ENCODE measurements at regions not wholly inside any gene's neighbourhood (a gene's known extent, or its start where the extent isn't known, plus 50 kb on each side); places are given as distances from the start of the nearest gene placed in this dataset.
"Not testable (repeated sequence)": the region's sequence is repeated elsewhere in the genome, so short reads cannot be mapped to it uniquely, and the experiment has no call there.

DNA sequence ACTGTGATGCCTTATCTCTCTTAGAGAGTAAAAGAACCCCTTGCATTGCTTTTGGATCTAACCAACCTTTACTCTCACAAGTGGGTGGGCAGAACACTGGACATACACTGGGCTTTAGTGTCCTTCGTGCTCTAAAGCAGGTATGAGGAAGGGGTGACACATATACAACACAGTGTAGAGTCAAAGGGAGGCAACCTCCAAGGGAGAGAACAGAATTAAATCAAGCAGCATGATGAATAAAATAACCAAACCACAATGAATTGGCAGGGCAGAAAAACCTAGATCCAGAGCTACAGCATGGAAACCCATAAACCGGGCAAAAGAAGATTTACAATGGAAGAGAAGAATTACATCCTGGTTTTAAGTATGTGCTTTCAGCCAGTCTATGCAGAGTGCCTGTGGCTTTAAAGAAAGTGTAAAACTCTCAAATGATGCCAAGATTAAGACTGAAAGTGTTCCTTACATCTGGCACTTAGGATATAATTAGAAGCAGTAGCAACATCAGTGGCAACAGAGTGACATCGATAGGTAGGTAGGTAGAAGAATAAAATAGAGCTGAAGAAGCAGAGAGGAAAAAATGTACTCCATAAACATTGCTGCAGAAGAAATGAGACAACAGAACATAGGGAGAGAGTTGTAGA is 191.7 kb upstream of the ZC3H15 start:
- peak; percentile 14 for DNase-seq (ENCODE audit: low read depth, low spot score)

DNA sequence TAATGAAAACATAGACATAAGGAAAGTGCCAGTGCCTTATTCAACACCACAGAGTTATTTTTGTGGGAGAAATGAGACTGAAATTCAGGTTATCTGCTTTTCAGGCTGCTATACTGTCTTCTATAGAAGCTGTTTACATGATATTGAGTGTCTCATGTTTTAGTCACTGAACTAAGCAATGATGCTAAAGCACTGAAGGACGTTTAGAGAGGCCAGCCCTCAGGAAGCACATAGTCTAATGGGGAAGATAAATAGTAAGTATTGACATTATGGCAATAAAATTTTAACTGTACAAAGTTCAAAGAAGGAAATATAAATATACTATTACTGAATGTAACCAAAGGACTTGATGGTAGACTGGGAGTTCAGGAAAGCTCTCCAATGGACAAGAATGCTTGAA is 186.4 kb upstream of the ZC3H15 start:
- no peak for DNase-seq (ENCODE audit: low read depth, low spot score)

DNA sequence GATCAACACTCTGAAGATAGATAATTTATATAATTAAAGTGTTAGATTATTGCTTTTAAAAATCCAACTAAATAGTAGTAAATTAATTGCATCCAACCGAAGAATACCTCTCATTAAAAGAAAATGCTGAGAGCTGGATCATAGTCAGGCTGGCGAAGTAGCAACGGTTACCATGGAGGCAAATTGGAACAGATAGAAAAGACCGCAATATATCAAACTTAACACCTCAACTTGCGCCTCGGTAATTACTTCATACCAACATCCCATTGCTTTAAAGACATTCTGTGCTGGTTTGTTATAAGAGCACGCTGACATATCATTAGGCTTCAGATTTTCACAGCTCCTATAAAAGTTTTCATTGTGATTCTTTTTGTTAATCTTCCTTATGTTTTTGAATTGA is 183.8 kb upstream of the ZC3H15 start:
- DNase-seq (ENCODE audit: low read depth, low spot score): no peak

DNA sequence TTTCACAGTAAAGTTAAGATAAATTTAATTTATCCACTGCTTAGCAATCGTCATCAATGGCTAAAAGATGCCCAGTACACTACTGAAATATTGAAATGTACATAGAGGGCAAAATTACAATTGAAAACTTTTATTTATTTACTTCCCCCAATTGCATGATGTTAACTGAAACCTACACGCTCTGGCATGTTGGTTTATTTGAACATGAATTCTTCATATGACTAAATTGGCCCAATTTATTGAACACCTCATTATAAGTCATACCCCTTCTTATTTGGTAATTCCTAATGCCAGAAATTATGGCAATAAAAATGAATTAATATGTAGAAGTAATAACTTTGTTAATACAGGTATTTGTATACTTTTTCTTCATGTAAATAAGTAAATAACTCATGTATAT is 183.0 kb upstream of the ZC3H15 start:
- no peak for DNase-seq (ENCODE audit: low read depth, low spot score)

DNA sequence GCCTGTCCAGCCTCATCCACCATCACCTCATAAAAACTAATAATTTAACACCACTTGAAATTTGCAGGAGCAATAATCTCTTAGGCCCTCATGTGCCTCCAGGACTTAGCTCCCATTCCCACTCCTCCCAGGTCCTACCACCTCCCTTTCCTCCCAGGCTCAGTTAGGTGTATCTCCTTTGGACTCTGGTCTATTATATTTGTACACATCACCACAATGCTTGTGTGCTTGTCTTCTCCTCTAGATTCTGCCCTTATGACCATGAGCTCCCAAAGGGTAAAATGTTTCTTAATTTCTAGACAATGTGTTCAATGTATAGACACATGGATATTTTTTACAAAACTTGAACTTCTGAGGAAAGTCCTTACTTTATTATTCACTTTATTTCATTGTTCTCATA is 182.0 kb upstream of the ZC3H15 start:
- DNase-seq (ENCODE audit: low read depth, low spot score): no peak

DNA sequence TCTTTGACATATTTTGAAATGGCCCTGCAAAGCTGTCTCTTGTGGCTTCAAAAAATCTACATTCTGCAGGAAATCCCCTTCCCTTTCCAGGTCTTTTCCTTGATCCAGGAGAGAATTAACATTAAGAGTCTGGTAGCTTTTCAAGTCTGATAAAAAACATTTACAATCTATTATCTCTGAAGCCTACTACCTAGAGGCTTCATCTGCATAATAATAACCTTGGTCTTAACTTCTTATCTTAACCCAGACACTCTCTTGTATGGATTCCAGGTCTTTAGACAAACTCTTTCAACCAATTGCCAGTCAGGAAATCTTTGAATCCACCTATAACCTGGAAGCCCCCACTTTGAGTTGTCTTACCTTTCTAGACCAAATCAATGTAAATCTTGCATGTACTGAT is 179.3 kb upstream of the ZC3H15 start:
- no peak for DNase-seq (ENCODE audit: low read depth, low spot score)

DNA sequence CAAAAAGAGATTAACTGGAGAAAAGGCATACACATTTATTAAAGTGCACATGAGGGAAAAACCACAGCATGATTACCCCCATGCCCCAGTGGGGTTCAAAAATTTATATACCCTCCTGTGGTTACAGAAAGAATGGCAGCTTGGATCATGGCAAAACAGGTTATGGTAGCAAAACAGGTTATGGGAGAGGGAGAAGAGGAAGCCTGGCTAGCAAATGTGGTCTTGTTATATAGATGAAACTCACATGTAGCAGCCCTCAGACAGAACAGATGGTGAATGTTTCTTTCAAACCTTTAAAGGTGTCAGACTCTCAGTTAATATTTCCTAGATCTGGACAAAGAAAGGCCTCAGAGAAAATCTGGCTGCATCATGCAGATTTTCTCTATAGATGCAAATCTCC is 178.2 kb upstream of the ZC3H15 start:
- no peak for DNase-seq (ENCODE audit: low read depth, low spot score)

DNA sequence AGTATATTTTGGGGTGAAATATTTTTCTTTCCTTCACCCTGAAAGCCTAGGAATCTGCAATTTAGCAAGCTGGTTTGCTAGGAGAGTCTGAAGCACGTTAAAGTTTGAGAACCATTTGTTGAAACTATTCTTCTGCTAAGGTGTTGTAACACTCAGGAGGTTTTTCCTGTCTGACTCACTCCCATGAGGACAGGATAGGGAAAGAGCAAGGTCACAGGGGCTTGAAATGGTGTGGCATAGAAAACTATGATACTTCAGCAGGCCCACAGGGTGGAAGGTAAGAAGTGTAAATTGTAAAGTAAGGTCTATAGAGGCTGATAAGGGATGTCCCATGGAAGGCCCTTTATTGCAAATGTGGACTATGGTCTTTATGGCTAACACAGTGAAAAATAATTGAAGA is 177.7 kb upstream of the ZC3H15 start:
- DNase-seq (ENCODE audit: low read depth, low spot score): peak; percentile 5

DNA sequence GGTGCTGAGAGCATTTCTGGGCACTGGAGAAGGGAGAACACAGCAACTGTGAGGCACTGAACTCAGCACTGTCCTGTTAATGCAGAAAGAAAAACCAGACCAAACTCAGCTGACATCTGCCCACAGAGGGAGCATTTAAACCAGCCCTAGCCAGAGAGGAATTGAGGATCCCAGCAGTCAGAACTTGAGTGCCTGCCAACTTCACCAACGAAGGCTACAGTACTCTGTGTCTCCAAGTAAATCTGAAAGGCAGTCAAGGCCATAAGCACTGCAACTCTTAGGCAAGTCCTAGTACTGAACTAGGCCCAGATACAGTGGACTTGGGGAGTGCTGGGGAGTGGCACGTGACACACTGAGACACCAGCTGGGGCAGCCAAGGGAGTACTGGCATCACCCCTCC is 176.2 kb upstream of the ZC3H15 start:
- DNase-seq (ENCODE audit: low read depth, low spot score): peak; percentile 60

DNA sequence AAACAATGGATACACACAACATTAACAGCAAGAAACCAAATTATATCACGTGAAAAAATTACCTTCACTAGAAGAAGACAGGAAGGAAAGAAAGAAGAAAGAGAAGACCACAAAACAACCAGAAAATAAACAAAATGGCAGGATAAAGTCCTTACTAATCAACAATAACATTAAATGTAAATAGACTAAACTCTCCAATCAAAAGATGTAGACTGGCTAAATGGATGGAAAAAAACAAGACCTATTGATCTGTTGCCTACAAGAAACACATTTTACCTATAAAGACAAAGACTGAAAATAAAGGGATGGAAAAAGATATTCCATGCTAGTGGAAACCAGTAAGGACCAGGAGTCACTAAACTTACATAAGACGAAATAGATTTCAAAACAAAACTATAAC is 167.0 kb upstream of the ZC3H15 start:
- DNase-seq (ENCODE audit: low read depth, low spot score): no peak

DNA sequence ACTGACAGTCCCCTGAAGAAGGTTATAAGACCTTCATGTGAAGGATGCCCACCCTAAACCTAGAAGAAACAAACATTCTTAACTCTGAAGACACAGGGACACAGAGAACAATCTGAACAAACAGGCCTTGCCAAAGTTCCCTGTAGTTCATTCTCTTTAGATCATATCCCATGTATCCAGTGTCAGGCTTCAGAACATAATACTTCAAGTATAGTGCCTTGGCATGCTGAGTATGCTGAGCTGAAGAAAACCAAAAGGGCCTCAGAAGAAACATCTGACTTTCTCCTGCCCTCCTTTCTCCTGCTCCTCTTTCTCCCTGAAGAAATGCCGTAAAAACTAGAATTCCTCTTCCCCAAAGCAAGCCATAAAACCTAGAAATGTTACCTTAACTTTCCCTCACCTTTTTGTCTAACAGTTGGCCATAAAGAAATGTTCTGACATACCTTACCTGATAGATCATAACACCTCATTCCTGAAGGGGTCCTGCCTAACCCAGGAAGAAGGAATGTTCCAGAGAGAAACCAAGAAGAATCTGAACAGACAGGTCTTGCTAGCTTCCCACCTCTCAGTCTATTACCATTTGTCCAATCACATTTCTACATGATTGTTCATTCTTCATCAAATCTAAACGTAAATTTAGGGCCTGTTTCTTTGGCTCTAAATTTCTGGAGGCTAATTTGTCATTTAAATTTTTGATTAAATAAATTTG is 160.1 kb upstream of the ZC3H15 start:
- no peak for DNase-seq (ENCODE audit: low read depth, low spot score)

DNA sequence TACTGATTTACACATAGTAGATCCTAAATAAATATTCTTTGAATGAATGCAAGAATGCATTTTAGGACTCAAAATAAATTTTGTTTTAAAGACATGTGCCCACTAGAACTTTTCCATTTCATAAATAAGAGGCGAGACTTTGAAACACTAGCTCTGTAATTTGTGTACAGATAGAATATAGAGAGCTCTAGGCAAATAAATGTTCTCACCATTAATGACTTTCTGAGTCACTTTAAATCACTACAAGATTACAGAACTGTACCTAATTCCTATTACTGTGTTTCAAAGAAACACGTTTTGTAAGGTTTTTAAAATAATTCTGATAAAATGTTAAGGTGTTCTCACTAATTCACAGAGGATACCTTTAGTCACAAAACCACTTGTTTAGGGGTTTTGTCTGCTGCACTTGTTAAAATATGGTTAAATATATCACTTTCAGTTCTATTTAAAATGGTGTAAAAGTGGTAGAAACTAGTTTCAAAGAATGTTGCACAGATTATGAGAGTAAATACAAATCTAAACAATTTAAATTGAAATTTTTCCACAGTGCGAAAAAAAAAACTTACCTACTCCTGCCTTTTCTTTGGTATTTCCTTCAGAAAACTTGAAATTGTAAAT is 158.7 kb upstream of the ZC3H15 start:
- DNase-seq (ENCODE audit: low read depth, low spot score): no peak

DNA sequence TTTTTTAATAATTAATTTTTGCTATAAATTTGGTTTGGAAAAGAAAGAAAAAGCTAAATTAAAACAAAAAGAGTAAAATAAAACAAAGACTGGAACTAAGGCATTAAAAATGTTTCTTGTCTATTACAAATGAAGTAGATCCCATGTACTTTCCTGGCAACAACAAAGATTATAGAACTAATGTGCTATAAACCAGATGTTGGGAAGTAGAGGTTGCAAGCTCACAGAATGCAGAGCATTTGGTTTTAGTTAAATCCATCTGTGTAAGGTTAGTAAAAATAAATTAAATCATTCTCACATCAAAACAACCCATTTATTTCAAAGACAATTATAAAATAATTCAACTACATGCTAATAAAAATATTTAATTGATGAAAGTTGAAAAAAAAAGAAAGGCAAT is 157.2 kb upstream of the ZC3H15 start:
- DNase-seq (ENCODE audit: low read depth, low spot score): no peak

DNA sequence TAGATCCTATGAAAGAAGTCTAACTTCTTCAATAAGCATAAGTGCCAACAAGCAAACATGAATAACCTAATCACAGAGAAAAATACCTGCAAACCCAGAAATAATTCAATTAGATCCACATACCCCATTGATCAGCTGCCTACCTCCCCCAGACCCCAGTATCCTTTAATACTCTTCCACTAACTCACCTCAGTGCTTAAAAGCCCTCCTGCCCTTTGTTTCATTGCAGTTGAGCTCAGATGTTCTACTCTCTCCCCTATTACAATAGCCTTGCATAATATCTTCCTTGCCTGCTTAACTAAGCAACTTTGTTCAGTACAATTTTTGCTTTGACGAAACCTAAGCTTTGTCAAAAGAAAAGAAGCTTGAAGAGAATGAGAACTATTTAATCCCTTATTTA is 156.0 kb upstream of the ZC3H15 start:
- DNase-seq (ENCODE audit: low read depth, low spot score): no peak

DNA sequence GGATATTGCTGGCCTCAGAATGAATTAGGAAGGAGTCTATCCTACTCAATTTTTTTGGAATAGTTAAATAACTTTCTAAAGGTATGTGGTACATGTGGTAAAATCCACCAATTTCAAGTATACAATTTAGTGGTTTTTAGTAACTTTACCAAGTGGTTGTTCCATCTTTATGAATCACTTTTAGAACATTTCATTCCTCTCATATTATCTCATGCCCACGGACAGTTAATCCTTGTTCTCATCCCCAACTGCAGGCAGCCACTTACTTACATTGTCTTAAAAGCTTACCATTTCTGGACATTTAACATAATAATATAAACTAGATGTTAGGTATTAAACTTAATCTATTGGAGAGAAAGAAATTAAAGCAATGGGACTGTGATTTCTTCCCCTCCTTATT is 146.3 kb upstream of the ZC3H15 start:
- DNase-seq (ENCODE audit: low read depth, low spot score): peak; percentile 17

DNA sequence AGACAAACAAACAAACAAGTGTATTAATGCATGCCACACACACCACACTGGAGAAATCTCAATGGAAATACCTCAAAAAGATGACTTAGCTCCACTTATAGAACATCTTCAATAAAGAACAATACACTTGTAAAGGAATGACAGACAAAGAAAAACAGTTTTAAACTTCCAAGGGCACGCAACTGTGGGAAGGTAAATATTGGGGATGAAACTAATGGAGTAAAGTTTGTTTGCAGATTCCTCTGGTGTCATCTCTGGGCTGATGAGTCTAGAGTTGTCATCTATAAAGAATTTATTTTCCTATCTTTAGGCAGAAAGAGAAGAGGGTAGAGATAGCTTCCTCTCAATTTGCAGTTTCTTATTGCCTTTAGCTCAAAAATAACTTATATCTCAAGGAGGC is 144.0 kb upstream of the ZC3H15 start:
- no peak for DNase-seq (ENCODE audit: low read depth, low spot score)

DNA sequence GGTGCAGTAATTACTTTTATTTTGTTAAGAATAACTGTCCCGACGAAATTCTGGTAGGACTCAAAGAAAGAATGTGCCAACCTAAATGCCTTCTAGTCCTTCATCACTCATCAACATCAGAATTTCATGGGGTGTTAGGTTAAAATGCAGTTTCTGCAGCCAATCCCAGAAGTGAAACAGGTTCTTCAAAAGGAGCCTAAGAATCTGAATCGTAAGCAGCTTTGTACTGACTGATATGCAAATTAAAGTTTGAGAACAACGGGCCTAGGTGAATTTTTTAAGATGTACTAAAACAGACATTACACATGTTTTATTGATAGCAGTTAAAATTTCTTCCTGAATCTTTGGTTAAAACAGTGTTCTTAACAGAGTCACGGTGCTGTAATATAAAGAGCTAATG is 140.3 kb upstream of the ZC3H15 start:
- no peak for DNase-seq (ENCODE audit: low read depth, low spot score)

DNA sequence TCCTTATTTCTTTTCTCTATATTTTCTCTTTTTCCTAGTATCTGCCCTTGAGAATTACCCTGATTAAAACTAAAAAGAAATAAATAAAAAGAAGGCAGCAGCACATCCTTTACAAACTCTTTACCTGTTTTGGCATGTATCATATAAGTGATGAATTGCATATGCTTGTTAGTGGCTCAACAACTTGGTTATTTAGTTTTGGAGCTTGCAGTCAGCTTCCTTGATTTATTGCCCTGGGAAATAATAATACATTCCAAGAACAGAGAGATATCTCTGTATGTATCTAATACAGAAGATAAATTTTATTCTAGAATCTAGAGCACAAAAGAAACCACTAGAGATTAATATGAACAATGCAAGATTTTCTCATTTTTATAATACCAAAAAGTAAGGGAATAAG is 139.8 kb upstream of the ZC3H15 start:
- no peak for DNase-seq (ENCODE audit: low read depth, low spot score)

DNA sequence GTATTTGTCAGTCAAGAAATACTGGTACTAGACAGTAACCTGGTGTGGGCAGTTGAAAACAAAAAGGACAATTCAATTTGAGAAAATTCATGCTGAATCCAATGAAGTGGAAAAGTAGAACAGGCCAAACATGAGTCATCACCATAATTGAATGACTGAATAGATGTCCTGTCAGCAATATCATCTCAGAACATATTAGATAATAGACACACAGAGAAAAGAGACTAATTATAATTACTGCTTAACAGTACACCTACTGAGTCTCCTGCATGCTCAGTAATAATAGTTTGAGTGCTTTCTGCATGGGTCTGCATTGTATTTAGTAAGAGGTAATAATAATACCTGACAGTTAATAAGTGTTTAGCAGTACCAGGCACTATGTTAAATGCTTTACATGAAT is 138.6 kb upstream of the ZC3H15 start:
- DNase-seq (ENCODE audit: low read depth, low spot score): peak; percentile 44

DNA sequence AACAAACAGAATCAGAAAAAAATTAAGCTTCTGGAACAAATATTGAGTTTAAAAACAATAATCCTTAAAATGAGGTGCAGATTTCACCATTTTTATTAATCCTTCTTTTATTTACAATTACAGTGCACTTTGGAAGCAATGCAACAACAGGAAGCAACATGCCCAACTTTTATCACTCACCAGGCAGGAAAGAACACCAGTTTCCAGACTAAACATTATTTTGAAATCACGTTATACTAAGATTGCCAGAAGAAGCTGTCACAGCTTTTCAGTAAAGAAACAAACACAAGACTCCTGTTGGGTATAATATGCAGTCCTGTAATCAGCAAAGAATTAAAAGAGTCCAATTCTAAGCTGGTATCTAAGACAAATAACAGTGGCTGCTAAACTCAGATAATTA is 137.9 kb upstream of the ZC3H15 start:
- DNase-seq (ENCODE audit: low read depth, low spot score): peak; percentile 38

DNA sequence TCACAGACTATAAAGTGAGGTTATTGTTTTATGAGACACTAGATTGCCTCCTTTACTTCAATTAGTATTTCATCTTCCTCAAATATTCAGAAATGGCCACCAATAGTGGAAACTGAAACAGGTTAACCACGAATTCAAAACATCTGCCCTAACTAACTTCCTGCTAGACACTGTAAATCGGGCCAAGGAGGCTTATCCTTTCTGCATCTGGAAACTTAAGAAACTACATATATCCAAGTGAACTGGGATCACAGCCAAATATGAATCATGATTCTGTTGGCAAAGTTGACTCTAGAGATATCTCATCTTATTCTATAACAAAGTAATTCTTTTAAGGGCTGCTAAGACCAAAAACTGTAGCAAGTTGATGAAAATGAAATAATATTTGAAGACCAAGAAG is 136.6 kb upstream of the ZC3H15 start:
- peak; percentile 24 for DNase-seq (ENCODE audit: low read depth, low spot score)

DNA sequence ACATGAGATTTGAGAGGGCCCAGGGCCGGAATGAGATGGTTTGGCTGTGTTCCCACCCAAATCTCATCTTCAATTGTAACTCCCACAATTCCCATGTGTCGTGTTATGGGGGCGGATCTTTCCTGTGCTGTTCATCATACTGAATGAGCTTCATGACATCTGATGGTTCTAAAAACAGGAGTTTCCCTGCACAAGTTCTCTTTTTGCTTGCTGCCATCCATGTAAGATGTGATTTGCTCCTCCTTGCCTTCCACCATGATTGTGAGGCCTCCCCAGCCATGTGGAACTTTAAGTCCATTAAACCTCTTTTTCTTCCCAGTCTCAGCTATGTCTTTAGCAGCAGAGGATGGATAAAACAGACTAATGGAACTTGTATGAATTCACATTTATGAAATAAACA is 131.9 kb upstream of the ZC3H15 start:
- DNase-seq (ENCODE audit: low read depth, low spot score): not testable (repeated sequence)

DNA sequence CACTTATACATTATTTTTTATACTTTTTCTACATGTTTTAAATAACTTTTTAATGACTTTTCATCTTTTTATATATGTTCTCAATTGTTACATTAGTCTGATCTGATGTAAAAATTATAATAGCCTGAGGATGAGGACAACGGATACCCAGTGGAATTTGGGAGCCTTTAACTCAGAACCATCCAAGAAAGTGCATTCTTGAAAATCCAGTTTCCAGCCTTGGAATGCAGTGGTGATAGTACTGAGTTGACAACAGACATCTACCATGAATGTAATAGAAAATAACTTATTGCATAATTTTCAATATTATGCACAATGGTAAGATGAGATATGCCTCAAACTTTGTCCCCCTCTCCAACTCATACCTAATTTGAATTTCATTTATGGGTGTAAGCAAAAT is 120.7 kb upstream of the ZC3H15 start:
- no peak for DNase-seq (ENCODE audit: low read depth, low spot score)

Measured in astrocyte of the hippocampus (primary cell).